AG09319 (cell line): ENCODE measurements at regions not wholly inside any gene's neighbourhood (a gene's known extent, or its start where the extent isn't known, plus 50 kb on each side); places are given as distances from the start of the nearest gene placed in this dataset.

Experiments
- DNase-seq: peaks from one replicate; pipeline ENCODE4 v3.0.0-alpha.2; 2010; ENCODE audit warnings: low read depth; ENCODE audit errors: extremely low read depth
- CTCF ChIP-seq: IDR thresholded peaks from 2 replicates; pipeline ENCODE4 v1.5.1; 2011; ENCODE audit warnings: low read depth, mild to moderate bottlenecking, inconsistent platforms, low read length, moderate library complexity

- no peak for DNase-seq
- TF ChIP-seq CTCF, result no peak
These were observed 113.2 kb downstream of the TOMM20 start for GRCh38 chr1:235015291-235015985.

GRCh38 chr1:235014756-235015155 is 113.9 kb downstream of the TOMM20 start:
- no peak for DNase-seq
- TF ChIP-seq CTCF, result no peak

- no peak for TF ChIP-seq CTCF
- DNase-seq, result no peak
These were observed 115.1 kb downstream of the TOMM20 start for GRCh38 chr1:235013512-235013911.

GRCh38 chr1:235012436-235013210 is 116.0 kb downstream of the TOMM20 start:
- TF ChIP-seq CTCF, result no peak
- DNase-seq, result no peak

GRCh38 chr1:235011599-235012435 is 116.8 kb downstream of the TOMM20 start:
- DNase-seq, result peak; percentile 79
- TF ChIP-seq CTCF, result no peak

GRCh38 chr1:235011064-235011598 is 117.5 kb downstream of the TOMM20 start:
- no peak for TF ChIP-seq CTCF
- DNase-seq, result no peak
